DOHH2 (cell line): ENCODE measurements at regions not wholly inside any gene's neighbourhood (a gene's known extent, or its start where the extent isn't known, plus 50 kb on each side); places are given as distances from the start of the nearest gene placed in this dataset.

Experiments used
- CTCF ChIP-seq: fragments of 200-600 bp; sonication (generic); IDR thresholded peaks from one replicate; pipeline ENCODE4 v1.5.1; 2014; ENCODE audit warnings: antibody characterized with exemption, mild to moderate bottlenecking, low read depth, low read length; ENCODE audit not compliant: poor library complexity, severe bottlenecking
- EZH2phosphoT487 ChIP-seq: fragments of 200-600 bp; sonication (generic); IDR thresholded peaks from 2 replicates; pipeline ENCODE4 v1.6.1; 2017; ENCODE audit warnings: borderline replicate concordance, mild to moderate bottlenecking, antibody characterized with exemption, low read length, moderate library complexity, mixed read lengths

- no peak for TF ChIP-seq CTCF
- no peak for TF ChIP-seq EZH2phosphoT487
Measured at GRCh38 chr2:47236503-47237215, 60.3 kb upstream of the CALM2 start.
